Neural crest cell (in vitro differentiated cells): ENCODE measurements at regions not wholly inside any gene's neighbourhood (a gene's known extent, or its start where the extent isn't known, plus 50 kb on each side); places are given as distances from the start of the nearest gene placed in this dataset.
"Not testable (repeated sequence)": the region's sequence is repeated elsewhere in the genome, so short reads cannot be mapped to it uniquely, and the experiment has no call there.

ENCODE experiments used
- DNase-seq: peaks from one replicate; pipeline ENCODE4 v3.0.0; 2021; ENCODE audit warnings: low read depth, mixed read lengths, low spot score
- H3K27ac Mint-ChIP-seq: one replicate; pipeline ENCODE4 v1.8.0; 2021; ENCODE audit warnings: mild to moderate bottlenecking, mixed read lengths; ENCODE audit not compliant: unreplicated experiment
- H3K27me3 Mint-ChIP-seq: 2 replicates; pipeline ENCODE4 v1.8.0; 2021; ENCODE audit warnings: low read depth, mild to moderate bottlenecking, mixed read lengths
- H3K36me3 Mint-ChIP-seq: 2 replicates; pipeline ENCODE4 v1.8.0; 2021; ENCODE audit warnings: low read depth, mild to moderate bottlenecking, mixed read lengths
- H3K4me1 Mint-ChIP-seq: 2 replicates; pipeline ENCODE4 v1.8.0; 2021; ENCODE audit warnings: mixed read lengths
- H3K4me3 Mint-ChIP-seq: one replicate; pipeline ENCODE4 v1.8.0; 2021; ENCODE audit warnings: mild to moderate bottlenecking, mixed read lengths
- H3K9me3 Mint-ChIP-seq: 2 replicates; pipeline ENCODE4 v1.8.0; 2021; ENCODE audit warnings: mixed read lengths
- CTCF ChIP-seq: fragments of 200-600 bp; sonication (generic); conservative IDR thresholded peaks from 2 replicates; pipeline ENCODE4 v1.5.0; 2021; ENCODE audit warnings: antibody characterized with exemption, mild to moderate bottlenecking

GRCh38 chr6:85049282-85049681, 284.9 kb upstream of the TBX18 start:
- H3K4me3 Mint-ChIP-seq, result no peak overlapping the region
- H3K27ac Mint-ChIP-seq, result no peak overlapping the region
- peaks cover 2% of the 10 kb centered on the region for H3K9me3 Mint-ChIP-seq
- peaks cover 3% of the 10 kb centered on the region for H3K27me3 Mint-ChIP-seq
- H3K4me1 Mint-ChIP-seq, result no peaks in the 10 kb centered on the region
- H3K36me3 Mint-ChIP-seq, result no peaks in the 10 kb centered on the region
- no peak for DNase-seq
- no peak for TF ChIP-seq CTCF

GRCh38 chr6:85047818-85048217, 283.4 kb upstream of the TBX18 start:
- H3K27me3 Mint-ChIP-seq, result peaks cover 7% of the 10 kb centered on the region
- H3K4me1 Mint-ChIP-seq, result no peaks in the 10 kb centered on the region
- no peak overlapping the region for H3K4me3 Mint-ChIP-seq
- peaks cover 2% of the 10 kb centered on the region for H3K9me3 Mint-ChIP-seq
- TF ChIP-seq CTCF, result no peak
- DNase-seq, result no peak
- H3K36me3 Mint-ChIP-seq, result no peaks in the 10 kb centered on the region
- H3K27ac Mint-ChIP-seq, result no peak overlapping the region

- DNase-seq, H3K27ac Mint-ChIP-seq, H3K36me3 Mint-ChIP-seq, H3K4me1 Mint-ChIP-seq, H3K27me3 Mint-ChIP-seq, H3K9me3 Mint-ChIP-seq, H3K4me3 Mint-ChIP-seq: not testable (repeated sequence)
Measured at GRCh38 chr6:85045767-85046166, 281.4 kb upstream of the TBX18 start.

GRCh38 chr6:85044361-85044760, 280.0 kb upstream of the TBX18 start:
- no peaks in the 10 kb centered on the region for H3K36me3 Mint-ChIP-seq
- H3K9me3 Mint-ChIP-seq, result peaks cover 2% of the 10 kb centered on the region
- H3K4me1 Mint-ChIP-seq, result no peaks in the 10 kb centered on the region
- no peak for TF ChIP-seq CTCF
- no peak for DNase-seq
- no peak overlapping the region for H3K4me3 Mint-ChIP-seq
- H3K27ac Mint-ChIP-seq, result no peak overlapping the region
- peaks cover 7% of the 10 kb centered on the region for H3K27me3 Mint-ChIP-seq

GRCh38 chr6:85041376-85041775, 277.0 kb upstream of the TBX18 start:
- no peaks in the 10 kb centered on the region for H3K4me1 Mint-ChIP-seq
- H3K9me3 Mint-ChIP-seq, result peaks cover 5% of the 10 kb centered on the region
- H3K27ac Mint-ChIP-seq, result no peak overlapping the region
- peaks cover 4% of the 10 kb centered on the region for H3K27me3 Mint-ChIP-seq
- no peak for TF ChIP-seq CTCF
- no peaks in the 10 kb centered on the region for H3K36me3 Mint-ChIP-seq
- no peak overlapping the region for H3K4me3 Mint-ChIP-seq
- DNase-seq, result no peak

- peaks cover 13% of the 10 kb centered on the region for H3K9me3 Mint-ChIP-seq
- H3K36me3 Mint-ChIP-seq, result no peaks in the 10 kb centered on the region
- H3K27ac Mint-ChIP-seq, result no peak overlapping the region
- H3K4me3 Mint-ChIP-seq, result no peak overlapping the region
- no peak for TF ChIP-seq CTCF
- H3K4me1 Mint-ChIP-seq, result no peaks in the 10 kb centered on the region
- DNase-seq, result no peak
- H3K27me3 Mint-ChIP-seq, result no peaks in the 10 kb centered on the region
Measured at GRCh38 chr6:85037221-85037620, 272.8 kb upstream of the TBX18 start.
